WTC11 (cell line): ENCODE measurements at regions not wholly inside any gene's neighbourhood (a gene's known extent, or its start where the extent isn't known, plus 50 kb on each side); places are given as distances from the start of the nearest gene placed in this dataset.

Experiments
- ATAC-seq: fragments of 200-7000 bp; cut with Tn5 transposase; 2 replicates; pipeline ENCODE4 v1.10.0; 2021; ENCODE audit warnings: mild to moderate bottlenecking, moderate library complexity
- CTCF ChIA-PET: fragments of 300-600 bp; sonication (Branson Sonifier 250); formaldehyde crosslinking; loops from one replicate; lab custom pipeline; 2021; ENCODE audit warnings: antibody characterized with exemption; lab: Charles Lee
- POLR2A ChIA-PET: fragments of 350-600 bp; sonication (Branson Sonifier 250); formaldehyde crosslinking; loops from one replicate; lab custom pipeline; 2021; ENCODE audit warnings: antibody characterized with exemption; lab: Charles Lee
- DNase-seq: peaks from one replicate; pipeline ENCODE4 v3.0.0; 2021; ENCODE audit warnings: low spot score
- H3K27ac Mint-ChIP-seq: 2 replicates; pipeline ENCODE4 v1.8.0; 2021; ENCODE audit warnings: mixed read lengths
- H3K27me3 Mint-ChIP-seq: 2 replicates; pipeline ENCODE4 v1.8.0; 2021; ENCODE audit warnings: low read depth, mild to moderate bottlenecking, moderate library complexity, mixed read lengths
- H3K36me3 Mint-ChIP-seq: 2 replicates; pipeline ENCODE4 v1.8.0; 2021; ENCODE audit warnings: mixed read lengths
- H3K4me1 Mint-ChIP-seq: 2 replicates; pipeline ENCODE4 v1.8.0; 2022; ENCODE audit warnings: mixed read lengths
- H3K4me3 Mint-ChIP-seq: 2 replicates; pipeline ENCODE4 v1.8.0; 2021; ENCODE audit warnings: mild to moderate bottlenecking, moderate library complexity, mixed read lengths
- H3K9me3 Mint-ChIP-seq: 2 replicates; pipeline ENCODE4 v1.8.0; 2021; ENCODE audit warnings: mixed read lengths
- AR ChIP-seq: fragments of 250-450 bp; sonication (Bioruptor Pico); IDR thresholded peaks from 2 replicates; pipeline ENCODE4 v1.9.0; 2021; ENCODE audit warnings: mild to moderate bottlenecking
- ATF6 ChIP-seq: sonication (generic); formaldehyde crosslinking; IDR thresholded peaks from 2 replicates; pipeline ENCODE4 v1.8.1; 2023; ENCODE audit warnings: mild to moderate bottlenecking, missing genetic modification reagents
- CREB1 ChIP-seq: sonication (generic); formaldehyde crosslinking; IDR thresholded peaks from 2 replicates; pipeline ENCODE4 v1.8.0; 2023; ENCODE audit warnings: mild to moderate bottlenecking, missing genetic modification reagents
- CTCF ChIP-seq: fragments of 200-600 bp; IDR thresholded peaks from 2 replicates; pipeline ENCODE4 v1.8.0; 2022; ENCODE audit warnings: antibody characterized with exemption
- FOXJ3 ChIP-seq: sonication (generic); formaldehyde crosslinking; IDR thresholded peaks from 2 replicates; pipeline ENCODE4 v1.9.0; 2021; ENCODE audit warnings: missing genetic modification reagents, mild to moderate bottlenecking, borderline replicate concordance
- KAT7 ChIP-seq: sonication (generic); formaldehyde crosslinking; IDR thresholded peaks from 2 replicates; pipeline ENCODE4 v1.8.1; 2023; ENCODE audit warnings: missing genetic modification reagents, mild to moderate bottlenecking, borderline replicate concordance
- MAX ChIP-seq: sonication (generic); formaldehyde crosslinking; IDR thresholded peaks from 2 replicates; pipeline ENCODE4 v1.8.0; 2022; ENCODE audit warnings: mild to moderate bottlenecking, missing genetic modification reagents
- MXD4 ChIP-seq: fragments of 250-450 bp; sonication (Bioruptor Pico); IDR thresholded peaks from 2 replicates; pipeline ENCODE4 v1.8.0; 2021; ENCODE audit warnings: mild to moderate bottlenecking, moderate library complexity, borderline replicate concordance
- NR2C2 ChIP-seq: sonication (generic); formaldehyde crosslinking; IDR thresholded peaks from 2 replicates; pipeline ENCODE4 v1.8.0; 2022; ENCODE audit warnings: mild to moderate bottlenecking, missing genetic modification reagents
- OVOL2 ChIP-seq: fragments of 250-450 bp; sonication (Bioruptor Pico); IDR thresholded peaks from 2 replicates; pipeline ENCODE4 v1.9.0; 2021; ENCODE audit warnings: mild to moderate bottlenecking, borderline replicate concordance
- PREB ChIP-seq: sonication (generic); formaldehyde crosslinking; IDR thresholded peaks from 2 replicates; pipeline ENCODE4 v1.8.1; 2022; ENCODE audit warnings: mild to moderate bottlenecking, missing genetic modification reagents, moderate library complexity, borderline replicate concordance
- TCF7 ChIP-seq: sonication (generic); formaldehyde crosslinking; IDR thresholded peaks from 2 replicates; pipeline ENCODE4 v1.8.0; 2022; ENCODE audit warnings: mild to moderate bottlenecking, low read depth, missing genetic modification reagents, moderate library complexity
- TP53 ChIP-seq: sonication (generic); formaldehyde crosslinking; IDR thresholded peaks from 2 replicates; pipeline ENCODE4 v1.8.1; 2023; ENCODE audit warnings: mild to moderate bottlenecking, missing genetic modification reagents
- USF2 ChIP-seq: sonication (generic); formaldehyde crosslinking; IDR thresholded peaks from 2 replicates; pipeline ENCODE4 v1.8.1; 2023; ENCODE audit warnings: mild to moderate bottlenecking, missing genetic modification reagents, moderate library complexity
- ZBTB21 ChIP-seq: sonication (generic); formaldehyde crosslinking; IDR thresholded peaks from 2 replicates; pipeline ENCODE4 v1.8.1; 2023; ENCODE audit warnings: mild to moderate bottlenecking, missing genetic modification reagents, borderline replicate concordance
- ZNF121 ChIP-seq: sonication (generic); formaldehyde crosslinking; IDR thresholded peaks from 2 replicates; pipeline ENCODE4 v1.8.0; 2023; ENCODE audit warnings: missing genetic modification reagents
- ZNF138 ChIP-seq: sonication (generic); formaldehyde crosslinking; conservative IDR thresholded peaks from 2 replicates; pipeline ENCODE4 v1.8.1; 2022; ENCODE audit warnings: mild to moderate bottlenecking, moderate library complexity, missing genetic modification reagents
- ZNF396 ChIP-seq: fragments of 250-450 bp; sonication (Bioruptor Pico); IDR thresholded peaks from 2 replicates; pipeline ENCODE4 v1.8.0; 2021; ENCODE audit warnings: mild to moderate bottlenecking, moderate library complexity, borderline replicate concordance
- ZNF416 ChIP-seq: fragments of 250-450 bp; sonication (Bioruptor Pico); IDR thresholded peaks from 2 replicates; pipeline ENCODE4 v1.9.0; 2021; ENCODE audit warnings: mild to moderate bottlenecking, inconsistent platforms
- ZNF512 ChIP-seq: sonication (generic); formaldehyde crosslinking; IDR thresholded peaks from 2 replicates; pipeline ENCODE4 v1.8.1; 2022; ENCODE audit warnings: missing genetic modification reagents, borderline replicate concordance
- ZNF532 ChIP-seq: fragments of 250-450 bp; sonication (Bioruptor Pico); IDR thresholded peaks from 2 replicates; pipeline ENCODE4 v1.9.0; 2021; ENCODE audit warnings: mild to moderate bottlenecking, borderline replicate concordance

GRCh38 chr6:113529879-113530278 is 327.3 kb upstream of the MARCKS start (continued):
- TF ChIP-seq CTCF (no peak), ZNF138 (CRISPR knock-in tag) (no peak), ZNF396 (no peak), ZNF512 (CRISPR knock-in tag) (no peak), AR (CRISPR knock-in tag) (no peak), TP53 (CRISPR knock-in tag) (no peak), ZNF121 (CRISPR knock-in tag) (no peak), NR2C2 (CRISPR knock-in tag) (no peak), ZNF532 (no peak), KAT7 (CRISPR knock-in tag) (no peak), MXD4 (CRISPR knock-in tag) (no peak), MAX (CRISPR knock-in tag) (no peak), ZNF416 (CRISPR knock-in tag) (no peak), CREB1 (CRISPR knock-in tag) (no peak)

GRCh38 chr6:113530769-113531168 is 326.4 kb upstream of the MARCKS start:
- Mint-ChIP-seq H3K27ac (peak overlapping the region; percentile 85), H3K36me3 (peaks cover 2% of the 10 kb centered on the region; the same call in 1 of the 2 replicates), H3K4me1 (peaks cover 6% of the 10 kb centered on the region), H3K4me3 (peak overlapping the region; percentile 41), H3K9me3 (peaks cover 4% of the 10 kb centered on the region), H3K27me3 (no peaks in the 10 kb centered on the region)
- ATAC-seq (no peak), DNase-seq (no peak)
- ChIA-PET POLR2A (no interaction called here), CTCF (interaction anchor here (1.2 kb wide), 1 partner anchor 328 kb away, joined by 3 read pairs; no protein-coding TSS in a partner anchor)
- no peak for TF ChIP-seq USF2 (CRISPR knock-in tag)
- no peak for TF ChIP-seq TCF7 (CRISPR knock-in tag)
- no peak for TF ChIP-seq ZBTB21 (CRISPR knock-in tag)
- TF ChIP-seq FOXJ3 (CRISPR knock-in tag): no peak
- no peak for TF ChIP-seq PREB (CRISPR knock-in tag)
- no peak for TF ChIP-seq ATF6 (CRISPR knock-in tag)
- no peak for TF ChIP-seq OVOL2 (CRISPR knock-in tag)
- TF ChIP-seq ZNF138 (CRISPR knock-in tag): no peak
